ENCODE measurements at regions not wholly inside any gene's neighbourhood (a gene's known extent, or its start where the extent isn't known, plus 50 kb on each side); places are given as distances from the start of the nearest gene placed in this dataset.
A peak's percentile ranks its signal among the peaks of the same experiment; 100 is the strongest.

- no peak for DNase-seq
Observed at GRCh38 chr16:80116711-80117110, 424.1 kb upstream of the DYNLRB2 start.

GRCh38 chr16:80114699-80115098, 426.1 kb upstream of the DYNLRB2 start:
- DNase-seq: no peak

GRCh38 chr16:80113873-80114574, 426.8 kb upstream of the DYNLRB2 start:
- no peak for DNase-seq

GRCh38 chr16:80109581-80109980, 431.2 kb upstream of the DYNLRB2 start:
- DNase-seq: no peak

GRCh38 chr16:80107900-80108299, 432.9 kb upstream of the DYNLRB2 start:
- DNase-seq: no peak

- no peak for DNase-seq
Observed at GRCh38 chr16:80105751-80106150, 435.0 kb upstream of the DYNLRB2 start.

GRCh38 chr16:80105160-80105559, 435.6 kb upstream of the DYNLRB2 start:
- no peak for DNase-seq

GRCh38 chr16:80104401-80104800, 436.4 kb upstream of the DYNLRB2 start:
- DNase-seq: no peak

GRCh38 chr16:80103463-80103862, 437.3 kb upstream of the DYNLRB2 start:
- DNase-seq: no peak

GRCh38 chr16:80100846-80101451, 439.8 kb upstream of the DYNLRB2 start:
- no peak for DNase-seq

- DNase-seq: no peak
Observed at GRCh38 chr16:80100186-80100585, 440.6 kb upstream of the DYNLRB2 start.

- no peak for DNase-seq
Observed at GRCh38 chr16:80097098-80097497, 443.7 kb upstream of the DYNLRB2 start.

GRCh38 chr16:80092681-80093080, 448.1 kb upstream of the DYNLRB2 start:
- DNase-seq: no peak

GRCh38 chr16:80091453-80091852, 449.3 kb upstream of the DYNLRB2 start:
- peak in 1 of 2 donors; percentile 1 for DNase-seq

GRCh38 chr16:80085606-80086005, 455.2 kb upstream of the DYNLRB2 start:
- no peak for DNase-seq

- DNase-seq: peak in 1 of 2 donors; percentile 34
Observed at GRCh38 chr16:80084614-80085013, 456.2 kb upstream of the DYNLRB2 start.

- DNase-seq: no peak
Observed at GRCh38 chr16:80084163-80084562, 456.6 kb upstream of the DYNLRB2 start.

GRCh38 chr16:80082906-80083305, 457.9 kb upstream of the DYNLRB2 start:
- no peak for DNase-seq

- DNase-seq: no peak
Observed at GRCh38 chr16:80081846-80082245, 458.9 kb upstream of the DYNLRB2 start.

GRCh38 chr16:80080287-80080851, 460.4 kb upstream of the DYNLRB2 start:
- DNase-seq: no peak

GRCh38 chr16:80079072-80079471, 461.7 kb upstream of the DYNLRB2 start:
- no peak for DNase-seq

GRCh38 chr16:80077696-80078095, 463.1 kb upstream of the DYNLRB2 start:
- DNase-seq: no peak

- no peak for DNase-seq
Observed at GRCh38 chr16:80074329-80074728, 466.5 kb upstream of the DYNLRB2 start.

- DNase-seq: no peak
Observed at GRCh38 chr16:80071964-80072456, 468.8 kb upstream of the DYNLRB2 start.
